NCI-H460 (cell line): ENCODE measurements at regions not wholly inside any gene's neighbourhood (a gene's known extent, or its start where the extent isn't known, plus 50 kb on each side); places are given as distances from the start of the nearest gene placed in this dataset.

Experiments
- DNase-seq: peaks from one replicate; pipeline ENCODE4 v3.0.0-alpha.2; 2016; ENCODE audit warnings: low read depth; ENCODE audit errors: extremely low read depth

DNA sequence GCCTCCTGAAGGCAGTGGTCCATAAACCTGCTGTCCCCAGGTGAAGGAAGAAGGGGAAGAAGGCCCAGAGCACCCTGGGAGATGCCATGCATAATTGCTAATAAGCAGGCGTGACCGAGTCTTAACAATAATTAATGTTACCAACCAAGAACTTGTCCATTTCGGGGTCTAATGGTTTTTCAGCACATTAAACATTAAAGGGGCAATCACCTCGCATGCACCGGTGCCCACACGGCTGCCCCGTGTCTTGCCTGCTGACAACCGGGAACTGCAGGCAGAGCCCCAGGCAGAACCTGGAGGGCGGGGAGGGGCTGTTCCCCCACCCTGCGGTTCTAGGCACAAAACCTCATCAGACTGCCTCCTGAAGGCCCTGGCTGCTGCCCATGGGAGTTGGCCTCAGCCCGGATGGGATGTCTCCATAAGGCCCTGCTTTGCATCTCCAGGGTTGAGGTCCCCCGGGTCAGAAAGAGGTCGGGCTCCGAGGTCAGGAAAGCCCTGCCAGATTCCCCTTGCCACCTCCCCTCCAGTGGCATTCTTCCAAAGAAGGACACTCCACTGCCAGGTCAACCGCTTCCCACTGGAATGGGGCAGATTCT is 169.0 kb downstream of the BUD13 start:
- DNase-seq = no peak

DNA sequence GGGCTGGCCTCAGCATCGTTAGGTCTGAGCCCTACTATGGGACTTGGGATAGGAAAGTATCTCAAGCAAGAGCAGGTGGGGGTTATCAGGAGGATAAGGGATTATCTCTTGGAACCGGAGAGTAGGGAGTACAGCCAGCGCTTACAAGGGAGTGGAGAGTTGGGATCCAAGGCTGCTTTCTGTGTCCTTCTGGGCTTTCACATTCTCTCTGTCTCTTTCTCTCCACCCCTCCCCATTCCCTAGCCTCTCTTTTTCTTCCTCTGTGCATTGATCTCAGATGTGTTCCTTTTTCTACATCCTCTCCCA is 170.2 kb downstream of the BUD13 start:
- no peak for DNase-seq

DNA sequence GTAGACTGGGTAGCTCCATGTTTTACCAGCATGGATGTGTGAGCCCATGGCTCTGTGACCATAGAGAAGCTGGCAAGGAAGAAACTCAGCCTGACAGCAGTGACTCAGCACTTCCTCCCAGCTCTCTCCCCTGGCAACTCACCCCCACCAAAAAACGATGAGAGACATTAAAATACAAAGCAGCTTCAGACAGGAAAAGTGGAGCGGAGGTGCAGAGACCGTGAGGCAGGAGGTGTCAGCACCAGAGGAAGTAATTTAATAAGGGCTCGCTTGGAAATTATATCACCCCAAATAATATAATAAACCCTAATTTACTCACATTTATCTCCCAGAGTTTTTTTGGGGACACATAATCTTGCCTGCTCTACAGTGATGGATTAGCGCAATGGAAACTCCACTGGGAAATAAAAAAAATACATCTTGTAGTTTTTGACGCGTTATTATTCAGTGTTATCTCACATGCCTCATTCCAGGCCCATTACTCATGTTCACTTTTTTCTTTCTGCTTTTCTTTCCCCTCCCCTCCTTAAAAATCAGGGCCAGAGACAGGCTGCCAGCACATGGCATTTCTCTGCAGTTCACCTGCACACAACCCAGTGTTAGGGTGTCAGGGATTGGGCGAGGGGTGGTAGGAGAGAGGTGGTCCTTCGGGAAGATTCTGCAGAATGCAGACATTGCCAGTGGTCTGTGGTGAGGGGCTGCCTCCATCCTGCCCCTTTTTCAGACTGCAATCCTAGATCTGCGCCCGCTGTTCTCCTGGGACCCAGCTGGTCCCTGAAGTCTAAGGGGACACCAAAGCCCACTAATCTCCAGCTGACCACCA is 170.8 kb downstream of the BUD13 start:
- peak; percentile 5 for DNase-seq

GRCh38 chr11:116600930-116601329 is 171.9 kb downstream of the BUD13 start:
- DNase-seq = no peak

- no peak for DNase-seq
Observed at GRCh38 chr11:116598556-116598955, 174.2 kb downstream of the BUD13 start.

DNA sequence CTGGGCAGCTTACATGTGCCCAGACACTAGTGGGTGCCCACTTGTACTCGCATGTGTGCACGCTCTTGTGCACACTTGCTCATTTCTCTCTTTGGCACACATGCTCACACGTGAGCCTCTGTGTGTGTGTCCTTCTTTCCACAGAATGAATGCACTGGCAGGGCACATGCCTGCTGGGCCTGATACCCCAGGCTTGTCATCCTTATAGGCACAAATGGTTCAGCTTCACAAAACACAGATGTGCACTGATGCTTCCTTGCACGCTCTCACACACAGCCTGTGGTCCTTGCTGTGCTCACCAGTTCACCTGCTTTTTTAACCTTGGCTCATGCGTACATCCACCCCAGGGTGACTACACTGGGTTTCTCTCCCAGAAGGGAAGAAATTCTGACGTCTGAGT is 174.8 kb downstream of the BUD13 start:
- no peak for DNase-seq

- DNase-seq = no peak
Observed at GRCh38 chr11:116596346-116597260, 176.2 kb downstream of the BUD13 start.

- DNase-seq = no peak
Observed at GRCh38 chr11:116595305-116595880, 177.4 kb downstream of the BUD13 start.

GRCh38 chr11:116590844-116591570 is 181.8 kb downstream of the BUD13 start:
- no peak for DNase-seq

DNA sequence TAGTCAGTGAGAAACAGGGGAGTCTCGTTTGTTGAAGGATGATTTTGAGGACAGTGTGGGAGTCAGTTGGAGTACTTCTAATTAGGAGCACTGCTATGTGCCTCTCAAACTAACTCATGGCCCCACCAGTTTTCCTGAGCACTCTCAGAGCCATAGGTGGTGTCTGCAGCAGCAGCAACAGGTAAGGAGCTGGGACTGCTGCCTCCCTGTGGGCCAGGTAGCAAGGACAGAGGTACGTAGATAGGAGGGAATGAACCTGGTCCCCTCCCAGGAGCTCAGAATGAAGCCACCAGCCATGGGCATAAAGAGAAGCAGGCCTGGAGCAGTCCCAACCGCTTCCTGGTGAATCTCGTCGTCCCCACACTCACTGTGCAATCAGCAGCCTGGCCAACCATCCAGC is 183.4 kb downstream of the BUD13 start:
- no peak for DNase-seq

- DNase-seq = no peak
Observed at GRCh38 chr11:116586392-116586791, 186.4 kb downstream of the BUD13 start.

DNA sequence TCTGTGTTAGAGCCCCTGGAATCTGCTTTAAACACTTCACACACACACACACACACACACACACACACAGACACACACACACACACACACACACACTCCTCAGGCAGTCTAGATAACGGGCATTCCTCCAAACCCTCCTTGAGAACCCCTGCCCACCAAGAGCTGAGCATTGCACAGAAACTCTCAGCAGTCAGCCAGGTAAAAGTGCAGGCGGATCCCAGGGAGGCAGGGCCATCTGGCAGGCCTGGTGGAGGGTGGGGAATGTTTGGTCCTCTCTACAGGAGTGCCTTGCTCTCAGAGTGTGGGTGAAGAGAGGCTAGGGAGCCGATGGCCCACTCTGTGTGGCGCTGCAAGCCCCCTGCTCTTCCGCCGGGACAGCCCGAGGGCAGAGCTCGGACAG is 190.2 kb downstream of the BUD13 start:
- DNase-seq = no peak

DNA sequence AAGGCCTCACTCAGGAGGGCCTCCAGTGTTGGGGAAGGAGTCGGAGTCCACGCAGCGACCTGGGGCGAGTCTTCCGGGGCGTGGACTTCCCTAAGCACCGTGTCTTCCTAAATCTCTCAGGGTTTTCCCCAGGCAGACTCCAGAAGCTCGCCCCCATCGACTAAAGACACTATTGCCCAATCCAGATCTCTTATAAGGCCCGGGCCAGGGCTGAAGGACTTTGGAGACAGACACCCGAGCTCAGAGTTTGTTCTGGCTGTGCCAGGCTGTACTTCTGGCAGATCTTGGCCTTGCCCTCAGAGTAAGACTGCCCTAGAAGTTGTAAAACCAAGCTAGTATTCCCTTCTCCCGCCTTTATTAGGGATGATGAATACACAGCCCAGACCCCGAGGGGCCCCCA is 191.4 kb downstream of the BUD13 start:
- no peak for DNase-seq

GRCh38 chr11:116580799-116581198 is 192.0 kb downstream of the BUD13 start:
- DNase-seq = no peak

GRCh38 chr11:116579857-116580727 is 192.7 kb downstream of the BUD13 start:
- no peak for DNase-seq

- DNase-seq = no peak
Observed at GRCh38 chr11:116579031-116579653, 193.6 kb downstream of the BUD13 start.

DNA sequence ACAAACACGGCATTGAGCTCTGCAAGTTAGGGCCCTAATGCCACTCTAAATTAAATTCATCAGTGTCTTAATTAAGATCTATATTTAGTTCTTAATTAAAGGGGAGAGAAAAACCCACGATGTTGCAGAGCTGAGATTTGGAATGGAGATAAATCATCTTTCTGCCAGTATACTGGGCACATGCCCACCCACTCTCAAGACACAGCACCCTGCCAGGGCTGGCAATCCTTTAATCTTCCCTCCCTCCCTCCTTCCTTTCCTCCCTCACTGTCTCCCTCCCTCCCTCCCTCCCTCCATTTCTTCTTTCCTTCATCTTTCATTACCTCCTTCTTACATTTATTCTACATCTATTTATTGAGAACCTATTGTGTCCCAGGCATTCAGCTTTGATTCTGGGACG is 194.8 kb downstream of the BUD13 start:
- no peak for DNase-seq

DNA sequence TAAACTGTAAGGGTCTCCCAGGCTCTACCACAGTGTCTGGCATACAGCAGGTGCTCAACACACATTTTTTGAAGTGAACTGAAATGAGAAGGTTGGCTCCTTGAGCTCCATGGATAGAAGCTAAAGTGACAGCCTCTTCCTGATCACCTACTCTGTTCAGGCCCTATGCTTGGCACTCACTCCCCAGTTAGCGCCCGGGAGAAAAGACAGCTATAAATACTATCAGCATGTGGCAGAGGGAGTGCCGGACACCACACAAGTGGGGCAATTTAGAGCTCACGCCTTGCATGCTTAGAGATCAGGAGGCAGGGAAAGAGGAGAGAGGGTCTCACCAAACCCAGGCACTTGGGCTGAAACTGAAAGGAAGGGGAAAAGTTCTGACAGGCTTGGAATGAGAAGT is 195.5 kb downstream of the BUD13 start:
- DNase-seq = no peak

GRCh38 chr11:116576526-116576925 is 196.3 kb downstream of the BUD13 start:
- DNase-seq = no peak
